IMR-90 (cell line): ENCODE measurements at regions not wholly inside any gene's neighbourhood (a gene's known extent, or its start where the extent isn't known, plus 50 kb on each side); places are given as distances from the start of the nearest gene placed in this dataset.
"Not testable (repeated sequence)": the region's sequence is repeated elsewhere in the genome, so short reads cannot be mapped to it uniquely, and the experiment has no call there.

ENCODE experiments used
- ATAC-seq: fragments of 200-7000 bp; cut with Tn5 transposase; 2 replicates; pipeline ENCODE4 v1.9.1; 2020; ENCODE audit warnings: low read depth, mild to moderate bottlenecking, moderate library complexity
- BruUV-seq: library from RNA; stranded (reverse); fragments of 400-500 nt; replicated peaks from 2 replicates; lab custom pipeline; 2021; lab: Mats Ljungman, UMichigan
- CTCF ChIA-PET: fragments of 300-600 bp; formaldehyde crosslinking; extraction: SDS; loops from one replicate; lab custom pipeline; 2021; ENCODE audit warnings: antibody characterized with exemption; lab: Yijun Ruan, JAX
- POLR2A ChIA-PET: fragments of 300-600 bp; sonication (Branson Sonifier 250); formaldehyde crosslinking; loops from one replicate; lab custom pipeline; 2022; ENCODE audit warnings: antibody characterized with exemption; ENCODE audit not compliant: unreplicated experiment; lab: Charles Lee
- DNase-seq: peaks from one replicate; pipeline ENCODE4 v3.0.0; 2013
- H2AFZ ChIP-seq: replicated peaks from 2 replicates; pipeline ENCODE3; 2013; ENCODE audit warnings: low read length, mild to moderate bottlenecking; ENCODE audit not compliant: poor library complexity
- H2AK5ac ChIP-seq: 2 replicates; pipeline ENCODE4 v1.6.1; 2013; ENCODE audit warnings: low read depth, low read length, inconsistent platforms
- H2AK9ac ChIP-seq: replicated peaks from 2 replicates; pipeline ENCODE3; 2013; ENCODE audit warnings: mild to moderate bottlenecking, low read depth, low read length, moderate library complexity; ENCODE audit not compliant: poor library complexity
- H2BK120ac ChIP-seq: 2 replicates; pipeline ENCODE4 v1.6.1; 2013; ENCODE audit warnings: low read depth, low read length, inconsistent platforms
- H2BK15ac ChIP-seq: 3 replicates; pipeline ENCODE4 v1.6.1; 2013; ENCODE audit warnings: low read depth, low read length, inconsistent platforms
- H2BK20ac ChIP-seq: 2 replicates; pipeline ENCODE4 v1.6.1; 2013; ENCODE audit warnings: low read depth, mild to moderate bottlenecking, inconsistent platforms, low read length, moderate library complexity
- H2BK5ac ChIP-seq: 2 replicates; pipeline ENCODE4 v1.6.1; 2013; ENCODE audit warnings: mild to moderate bottlenecking, low read depth, low read length, inconsistent platforms; ENCODE audit not compliant: poor library complexity, severe bottlenecking
- H3K14ac ChIP-seq: replicated peaks from 2 replicates; pipeline ENCODE4 v1.6.1; 2013; ENCODE audit warnings: low read depth, low read length, inconsistent platforms
- H3K18ac ChIP-seq: 2 replicates; pipeline ENCODE4 v1.6.1; 2013; ENCODE audit warnings: low read depth, low read length, control low read depth
- H3K23ac ChIP-seq: 2 replicates; pipeline ENCODE4 v1.6.1; 2013; ENCODE audit warnings: low read depth, low read length, inconsistent platforms
- H3K27ac ChIP-seq: 2 replicates; pipeline ENCODE4 v1.5.1; 2013; ENCODE audit warnings: mild to moderate bottlenecking, control low read depth, low read length; ENCODE audit not compliant: insufficient read depth
- H3K27me3 ChIP-seq: 2 replicates; pipeline ENCODE4 v1.6.1; 2013; ENCODE audit warnings: low read length; ENCODE audit not compliant: control insufficient read depth, insufficient read depth
- H3K36me3 ChIP-seq: 2 replicates; pipeline ENCODE4 v1.6.1; 2013; ENCODE audit warnings: low read length, mixed read lengths; ENCODE audit not compliant: control insufficient read depth, insufficient read depth
- H3K4ac ChIP-seq: 2 replicates; pipeline ENCODE4 v1.6.1; 2013; ENCODE audit warnings: low read depth, low read length, inconsistent platforms
- H3K4me1 ChIP-seq: 2 replicates; pipeline ENCODE4 v1.6.1; 2013; ENCODE audit warnings: low read length, mixed read lengths; ENCODE audit not compliant: control insufficient read depth, insufficient read depth
- H3K4me2 ChIP-seq: 2 replicates; pipeline ENCODE4 v1.6.1; 2013; ENCODE audit warnings: low read depth, mild to moderate bottlenecking, control low read depth, low read length, moderate library complexity
- H3K4me3 ChIP-seq: 2 replicates; pipeline ENCODE4 v1.5.1; 2013; ENCODE audit warnings: low read depth, mild to moderate bottlenecking, control low read depth, low read length, moderate library complexity; ENCODE audit not compliant: insufficient read depth
- H3K56ac ChIP-seq: 2 replicates; pipeline ENCODE4 v1.6.1; 2013; ENCODE audit warnings: low read length, inconsistent platforms; ENCODE audit not compliant: insufficient read depth; ENCODE audit errors: extremely low read depth
- H3K79me1 ChIP-seq, 2 experiments: 2 replicates each; pipeline ENCODE4 v1.6.1; 2013; ENCODE audit warnings: low read length in 2 of 2, inconsistent platforms in 1 of 2, low read depth in 1 of 2
- H3K9ac ChIP-seq: 2 replicates; pipeline ENCODE4 v1.6.1; 2013; ENCODE audit warnings: low read depth, low read length, control low read depth
- H3K9me1 ChIP-seq: 2 replicates; pipeline ENCODE4 v1.6.1; 2013; ENCODE audit warnings: low read length, inconsistent platforms; ENCODE audit not compliant: insufficient read depth
- H3K9me3 ChIP-seq: 2 replicates; pipeline ENCODE4 v1.6.1; 2013; ENCODE audit warnings: low read length; ENCODE audit not compliant: control insufficient read depth, insufficient read depth
- H4K20me1 ChIP-seq: 2 replicates; pipeline ENCODE4 v1.6.1; 2013; ENCODE audit warnings: low read length, inconsistent platforms; ENCODE audit not compliant: insufficient read depth
- H4K5ac ChIP-seq: 2 replicates; pipeline ENCODE4 v1.6.1; 2013; ENCODE audit warnings: mild to moderate bottlenecking, low read depth, low read length, control low read depth
- H4K8ac ChIP-seq, 2 experiments: 2 replicates each; pipeline ENCODE4 v1.6.1; 2013; ENCODE audit warnings: low read depth in 2 of 2, low read length in 2 of 2, control low read depth in 1 of 2, inconsistent platforms in 1 of 2
- H4K91ac ChIP-seq: 2 replicates; pipeline ENCODE4 v1.6.1; 2013; ENCODE audit warnings: low read depth, low read length, inconsistent platforms; ENCODE audit not compliant: insufficient read depth
- WGBS, 2 experiments: methylation state at CpG; one replicate each; pipeline versions ENCODE4 v1.1.5 to v1.1.7; 2013; ENCODE audit warnings: missing lambda C conversion rate in 2 of 2; ENCODE audit not compliant: insufficient read length in 1 of 2; ENCODE audit errors: extremely low coverage in 2 of 2; 5-methylcytosine and 5-hydroxymethylcytosine counted together
- dilution Hi-C: fragments of 300-500 bp; cut with HindIII; formaldehyde crosslinking; loops from one replicate; pipeline ENCODE4 v1.14.3; 2018; ENCODE audit warnings: low sequenced_read_pairs; ENCODE audit not compliant: unreplicated experiment
- in situ Hi-C: fragments of 300-500 bp; cut with MboI; formaldehyde crosslinking; loops from 3 replicates; pipeline ENCODE4 v1.14.3; 2019; ENCODE audit warnings: low sequenced_read_pairs, inconsistent platforms, mixed read lengths
- intact Hi-C: fragments of 100-400 bp; cut with micrococcal nuclease; formaldehyde crosslinking; loops from 2 replicates; pipeline ENCODE4 v1.10.0; 2022

DNA sequence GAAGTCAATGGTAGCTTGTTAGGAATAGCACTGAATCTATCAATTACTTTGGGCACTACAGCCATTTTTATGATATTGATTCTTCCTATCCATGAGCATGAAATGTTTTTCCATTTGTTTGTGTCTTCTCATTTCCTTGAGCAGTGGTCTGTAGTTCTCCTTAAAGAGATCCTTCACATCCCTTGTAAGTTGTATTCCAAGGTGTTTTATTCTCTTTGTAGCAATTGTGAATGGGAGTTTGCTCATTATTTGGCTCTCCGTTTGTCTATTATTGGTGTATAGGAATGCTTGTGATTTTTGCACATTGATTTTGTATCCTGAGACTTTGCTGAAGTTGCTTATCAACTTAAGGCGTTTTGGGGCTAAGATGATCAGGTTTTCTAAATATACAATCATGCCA, 139.0 kb upstream of the TRPM3 start:
- H3K9me3 ChIP-seq, DNase-seq, H3K36me3 ChIP-seq, H3K27me3 ChIP-seq, H2BK120ac ChIP-seq, H3K4me1 ChIP-seq, H3K79me1 ChIP-seq, POLR2A ChIA-PET, H3K4me3 ChIP-seq, H3K4me2 ChIP-seq, H4K20me1 ChIP-seq, H3K9ac ChIP-seq, H2AK5ac ChIP-seq, H3K56ac ChIP-seq, H3K27ac ChIP-seq, H3K23ac ChIP-seq, H4K91ac ChIP-seq, H4K5ac ChIP-seq, dilution Hi-C loops, CTCF ChIA-PET, ATAC-seq, H3K18ac ChIP-seq, BruUV-seq, intact Hi-C loops, H2BK5ac ChIP-seq, H4K8ac ChIP-seq, in situ Hi-C loops, H2AK9ac ChIP-seq, H3K9me1 ChIP-seq, H2BK15ac ChIP-seq, H3K4ac ChIP-seq, H3K14ac ChIP-seq, H2AFZ ChIP-seq, H2BK20ac ChIP-seq: not testable (repeated sequence)
- WGBS, 2 experiments: no CpG with 5 or more reads among the region's 2 CpGs
